Thyroid gland (tissue), 4 donors: ENCODE measurements at regions not wholly inside any gene's neighbourhood (a gene's known extent, or its start where the extent isn't known, plus 50 kb on each side); places are given as distances from the start of the nearest gene placed in this dataset.

Source experiments
- CTCF ChIP-seq, 6 experiments: fragments of 200-600 bp in 3 of 6; fragments of 450-650 bp in 3 of 6; sonication (generic) in 3 of 6; IDR thresholded peaks; one replicate each; pipeline ENCODE4 v1.5.1; 2016 to 2019; ENCODE audit warnings: antibody characterized with exemption in 6 of 6, mild to moderate bottlenecking in 2 of 6, inconsistent platforms in 1 of 6, moderate library complexity in 1 of 6
- POLR2A ChIP-seq, 2 donors: fragments of 450-650 bp; IDR thresholded peaks; one replicate each; pipeline ENCODE4 v1.6.1; 2017; ENCODE audit warnings: antibody characterized with exemption in 2 of 2, mild to moderate bottlenecking in 2 of 2, moderate library complexity in 1 of 2

DNA sequence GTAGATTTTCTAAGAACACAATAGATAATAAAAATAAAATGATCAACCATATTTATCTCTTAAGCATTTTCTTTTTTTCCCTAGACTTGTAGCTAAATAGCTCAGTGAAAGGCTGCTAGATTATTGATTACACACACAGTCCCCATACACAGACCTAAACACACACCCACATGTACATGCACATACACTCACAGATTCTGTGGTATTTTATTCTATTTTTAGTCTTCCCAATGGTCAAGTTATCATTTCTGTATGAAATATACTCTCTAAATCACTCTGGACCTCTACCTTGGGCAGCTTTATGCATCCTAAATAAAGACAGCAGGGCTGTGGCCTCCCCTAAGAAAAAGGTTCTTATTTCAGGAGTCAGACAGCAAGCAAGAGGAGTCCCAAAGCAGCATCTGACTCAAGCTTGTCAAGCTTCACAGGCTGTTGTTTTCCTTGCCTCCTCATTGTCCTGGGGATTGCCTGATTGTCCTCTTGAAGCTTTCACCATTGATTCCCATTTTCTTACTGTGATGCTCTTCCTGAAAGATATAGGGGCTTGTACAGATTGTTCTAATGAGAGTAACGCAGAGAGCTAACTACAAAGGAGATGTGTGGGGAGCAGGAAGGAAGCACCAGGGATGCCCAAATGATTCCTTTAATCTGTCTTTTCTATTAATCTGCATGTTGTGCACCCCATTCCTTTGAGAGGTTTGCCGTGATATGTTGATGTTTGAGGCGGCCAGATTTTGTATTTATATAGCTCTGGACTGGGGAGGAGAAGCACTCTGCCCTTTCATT lies 986.5 kb downstream of the PCDH17 start:
- TF ChIP-seq CTCF (IDR thresholded peaks at IDR 0.05) (no peak), POLR2A (IDR thresholded peaks at IDR 0.05) (no peak)
